Thoracic aorta (tissue), 2 donors: ENCODE measurements at regions not wholly inside any gene's neighbourhood (a gene's known extent, or its start where the extent isn't known, plus 50 kb on each side); places are given as distances from the start of the nearest gene placed in this dataset.

ENCODE experiments used
- ATAC-seq: fragments of 150-250 bp; one replicate; pipeline ENCODE4 v1.8.0; 2017; ENCODE audit warnings: low read depth; ENCODE audit not compliant: insufficient number of reproducible peaks, low FRiP score
- DNase-seq: peaks from one replicate; pipeline ENCODE4 v3.0.0-alpha.2; 2020; ENCODE audit warnings: low spot score
- H3K27ac ChIP-seq, 2 donors: fragments of 200-600 bp; sonication (generic); 1 replicate in 1 of 2; 2 replicates in 1 of 2; pipeline ENCODE4 v1.5.1; 2016; ENCODE audit warnings: mild to moderate bottlenecking in 2 of 2, moderate library complexity in 2 of 2
- H3K27me3 ChIP-seq: fragments of 200-600 bp; sonication (generic); replicated peaks from 2 replicates; pipeline ENCODE4 v1.6.0; 2016; ENCODE audit warnings: mild to moderate bottlenecking; ENCODE audit not compliant: insufficient read depth
- H3K36me3 ChIP-seq: fragments of 200-600 bp; sonication (generic); one replicate; pipeline ENCODE4 v1.5.1; 2016
- H3K4me1 ChIP-seq, 2 donors: fragments of 200-600 bp; sonication (generic); 1 replicate in 1 of 2; 2 replicates in 1 of 2; pipeline versions ENCODE4 v1.5.1 to v1.6.0; 2016; ENCODE audit warnings: low read depth in 2 of 2, mild to moderate bottlenecking in 1 of 2; ENCODE audit not compliant: control insufficient read depth in 1 of 2
- H3K4me3 ChIP-seq: fragments of 200-600 bp; sonication (generic); 2 replicates; pipeline ENCODE4 v1.5.1; 2016; ENCODE audit warnings: mild to moderate bottlenecking
- H3K9me3 ChIP-seq: fragments of 200-600 bp; sonication (generic); 2 replicates; pipeline ENCODE4 v1.5.1; 2016
- CTCF ChIP-seq: fragments of 200-600 bp; sonication (generic); IDR thresholded peaks from one replicate; pipeline ENCODE4 v1.5.1; 2019; ENCODE audit warnings: antibody characterized with exemption

GRCh38 chr5:124816381-124816780 is 69.9 kb upstream of the ZNF608 start:
- Histone ChIP-seq H3K4me1 (no peaks in the 10 kb centered on the region), H3K27ac (no peak overlapping the region), H3K27me3 (no peaks in the 10 kb centered on the region), H3K36me3 (no peaks in the 10 kb centered on the region), H3K9me3 (no peaks in the 10 kb centered on the region), H3K4me3 (no peak overlapping the region)
- TF ChIP-seq CTCF, result no peak
- no peak for DNase-seq
- ATAC-seq, result no peak

GRCh38 chr5:124819201-124819600 is 72.8 kb upstream of the ZNF608 start:
- peaks cover 6 to 10% of the 10 kb centered on the region in 2 donors for H3K4me1 ChIP-seq
- no peak for TF ChIP-seq CTCF
- H3K27ac ChIP-seq, result no peak overlapping the region
- no peaks in the 10 kb centered on the region for H3K36me3 ChIP-seq
- no peaks in the 10 kb centered on the region for H3K27me3 ChIP-seq
- no peak for ATAC-seq
- no peak for DNase-seq
- no peaks in the 10 kb centered on the region for H3K9me3 ChIP-seq
- no peak overlapping the region for H3K4me3 ChIP-seq

- Histone ChIP-seq H3K4me1 (peaks cover 6 to 20% of the 10 kb centered on the region in 2 donors), H3K27me3 (no peaks in the 10 kb centered on the region), H3K9me3 (no peaks in the 10 kb centered on the region), H3K27ac (no peak overlapping the region), H3K36me3 (no peaks in the 10 kb centered on the region), H3K4me3 (no peak overlapping the region)
- DNase-seq (no peak), ATAC-seq (no peak)
- TF ChIP-seq CTCF, result no peak
These were observed 76.2 kb upstream of the ZNF608 start for GRCh38 chr5:124822647-124823046.

- H3K4me3 ChIP-seq, result no peak overlapping the region
- no peaks in the 10 kb centered on the region for H3K36me3 ChIP-seq
- H3K9me3 ChIP-seq, result no peaks in the 10 kb centered on the region
- H3K4me1 ChIP-seq, result peaks cover 6 to 20% of the 10 kb centered on the region in 2 donors
- no peak for ATAC-seq
- TF ChIP-seq CTCF, result no peak
- H3K27me3 ChIP-seq, result no peaks in the 10 kb centered on the region
- no peak overlapping the region for H3K27ac ChIP-seq
- no peak for DNase-seq
These were observed 76.9 kb upstream of the ZNF608 start for GRCh38 chr5:124823380-124823779.

- Histone ChIP-seq H3K4me1 (peaks cover 6 to 20% of the 10 kb centered on the region in 2 donors), H3K27ac (no peak overlapping the region), H3K4me3 (no peak overlapping the region), H3K36me3 (no peaks in the 10 kb centered on the region), H3K27me3 (no peaks in the 10 kb centered on the region), H3K9me3 (no peaks in the 10 kb centered on the region)
- no peak for TF ChIP-seq CTCF
- DNase-seq (no peak), ATAC-seq (no peak)
These were observed 78.3 kb upstream of the ZNF608 start for GRCh38 chr5:124824637-124825158.
